DLD1 (cell line): ENCODE measurements at regions not wholly inside any gene's neighbourhood (a gene's known extent, or its start where the extent isn't known, plus 50 kb on each side); places are given as distances from the start of the nearest gene placed in this dataset.
"Not testable (repeated sequence)": the region's sequence is repeated elsewhere in the genome, so short reads cannot be mapped to it uniquely, and the experiment has no call there.

ENCODE experiments used
- in situ Hi-C: cut with HindIII; loops from 2 replicates; pipeline ENCODE4 v1.10.0; 2017; ENCODE audit warnings: low sequenced_read_pairs

GRCh38 chr5:2094616-2094995, 211.9 kb upstream of the IRX4 start:
- in situ Hi-C loops: no loop called here

GRCh38 chr5:2093859-2094615, 211.3 kb upstream of the IRX4 start:
- in situ Hi-C loops: no loop called here

- in situ Hi-C loops: no loop called here
Measured at GRCh38 chr5:2091921-2092320, 209.2 kb upstream of the IRX4 start.

- in situ Hi-C loops: no loop called here
Measured at GRCh38 chr5:2087980-2088379, 205.3 kb upstream of the IRX4 start.

GRCh38 chr5:2075365-2075764, 192.6 kb upstream of the IRX4 start:
- in situ Hi-C loops: no loop called here

GRCh38 chr5:2071562-2071961, 188.8 kb upstream of the IRX4 start:
- in situ Hi-C loops: no loop called here

GRCh38 chr5:2070787-2071186, 188.1 kb upstream of the IRX4 start:
- in situ Hi-C loops: not testable (repeated sequence)

- in situ Hi-C loops: no loop called here
Measured at GRCh38 chr5:2068531-2068930, 185.8 kb upstream of the IRX4 start.

- in situ Hi-C loops: no loop called here
Measured at GRCh38 chr5:2066373-2066772, 183.6 kb upstream of the IRX4 start.

- in situ Hi-C loops: not testable (repeated sequence)
Measured at GRCh38 chr5:2063380-2063779, 180.7 kb upstream of the IRX4 start.

- in situ Hi-C loops: no loop called here
Measured at GRCh38 chr5:2052687-2053086, 170.0 kb upstream of the IRX4 start.

- in situ Hi-C loops: no loop called here
Measured at GRCh38 chr5:2049876-2050275, 167.2 kb upstream of the IRX4 start.

- in situ Hi-C loops: no loop called here
Measured at GRCh38 chr5:2048664-2049063, 165.9 kb upstream of the IRX4 start.

- in situ Hi-C loops: no loop called here
Measured at GRCh38 chr5:2047341-2047927, 164.7 kb upstream of the IRX4 start.

- in situ Hi-C loops: no loop called here
Measured at GRCh38 chr5:2044041-2044440, 161.3 kb upstream of the IRX4 start.

GRCh38 chr5:2039180-2039531, 156.4 kb upstream of the IRX4 start:
- in situ Hi-C loops: no loop called here

GRCh38 chr5:2038321-2039179, 155.8 kb upstream of the IRX4 start:
- in situ Hi-C loops: no loop called here

GRCh38 chr5:2036885-2037284, 154.2 kb upstream of the IRX4 start:
- in situ Hi-C loops: no loop called here

- in situ Hi-C loops: no loop called here
Measured at GRCh38 chr5:2032432-2032831, 149.7 kb upstream of the IRX4 start.

GRCh38 chr5:2031581-2031980, 148.9 kb upstream of the IRX4 start:
- in situ Hi-C loops: no loop called here

- in situ Hi-C loops: no loop called here
Measured at GRCh38 chr5:2030131-2030530, 147.4 kb upstream of the IRX4 start.

GRCh38 chr5:2029206-2029605, 146.5 kb upstream of the IRX4 start:
- in situ Hi-C loops: no loop called here
